ENCODE measurements at regions not wholly inside any gene's neighbourhood (a gene's known extent, or its start where the extent isn't known, plus 50 kb on each side); places are given as distances from the start of the nearest gene placed in this dataset.

DNA sequence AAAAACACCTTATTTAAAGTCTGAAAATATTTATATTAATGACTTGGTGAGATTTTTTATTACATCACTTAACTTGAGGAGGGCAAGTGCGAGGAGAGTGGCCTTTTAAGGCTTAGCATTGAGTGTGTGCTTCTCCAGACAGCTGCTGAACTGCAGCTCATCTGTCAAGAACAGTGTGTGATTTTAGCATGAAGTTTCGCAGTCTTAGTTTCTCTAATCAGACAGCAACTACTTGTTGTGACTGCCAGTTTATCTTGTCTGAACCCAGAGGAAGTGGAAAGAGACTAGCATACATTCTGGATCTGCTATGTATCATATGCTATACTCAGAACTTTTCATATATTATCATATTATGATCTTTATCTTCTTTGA is 291.7 kb upstream of the ROPN1 start:
- TF ChIP-seq, protein P1, sequence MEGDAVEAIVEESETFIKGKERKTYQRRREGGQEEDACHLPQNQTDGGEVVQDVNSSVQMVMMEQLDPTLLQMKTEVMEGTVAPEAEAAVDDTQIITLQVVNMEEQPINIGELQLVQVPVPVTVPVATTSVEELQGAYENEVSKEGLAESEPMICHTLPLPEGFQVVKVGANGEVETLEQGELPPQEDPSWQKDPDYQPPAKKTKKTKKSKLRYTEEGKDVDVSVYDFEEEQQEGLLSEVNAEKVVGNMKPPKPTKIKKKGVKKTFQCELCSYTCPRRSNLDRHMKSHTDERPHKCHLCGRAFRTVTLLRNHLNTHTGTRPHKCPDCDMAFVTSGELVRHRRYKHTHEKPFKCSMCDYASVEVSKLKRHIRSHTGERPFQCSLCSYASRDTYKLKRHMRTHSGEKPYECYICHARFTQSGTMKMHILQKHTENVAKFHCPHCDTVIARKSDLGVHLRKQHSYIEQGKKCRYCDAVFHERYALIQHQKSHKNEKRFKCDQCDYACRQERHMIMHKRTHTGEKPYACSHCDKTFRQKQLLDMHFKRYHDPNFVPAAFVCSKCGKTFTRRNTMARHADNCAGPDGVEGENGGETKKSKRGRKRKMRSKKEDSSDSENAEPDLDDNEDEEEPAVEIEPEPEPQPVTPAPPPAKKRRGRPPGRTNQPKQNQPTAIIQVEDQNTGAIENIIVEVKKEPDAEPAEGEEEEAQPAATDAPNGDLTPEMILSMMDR (IDR thresholded peaks at IDR 0.05): no peak
- TF ChIP-seq POLR2AphosphoS5 (IDR thresholded peaks at IDR 0.05; ENCODE audit: low read depth, low read length) (no peak), SIN3A (IDR thresholded peaks at IDR 0.05; ENCODE audit: borderline replicate concordance, insufficient read depth, low read depth, low read length) (no peak)
- TF ChIP-seq, protein P2, sequence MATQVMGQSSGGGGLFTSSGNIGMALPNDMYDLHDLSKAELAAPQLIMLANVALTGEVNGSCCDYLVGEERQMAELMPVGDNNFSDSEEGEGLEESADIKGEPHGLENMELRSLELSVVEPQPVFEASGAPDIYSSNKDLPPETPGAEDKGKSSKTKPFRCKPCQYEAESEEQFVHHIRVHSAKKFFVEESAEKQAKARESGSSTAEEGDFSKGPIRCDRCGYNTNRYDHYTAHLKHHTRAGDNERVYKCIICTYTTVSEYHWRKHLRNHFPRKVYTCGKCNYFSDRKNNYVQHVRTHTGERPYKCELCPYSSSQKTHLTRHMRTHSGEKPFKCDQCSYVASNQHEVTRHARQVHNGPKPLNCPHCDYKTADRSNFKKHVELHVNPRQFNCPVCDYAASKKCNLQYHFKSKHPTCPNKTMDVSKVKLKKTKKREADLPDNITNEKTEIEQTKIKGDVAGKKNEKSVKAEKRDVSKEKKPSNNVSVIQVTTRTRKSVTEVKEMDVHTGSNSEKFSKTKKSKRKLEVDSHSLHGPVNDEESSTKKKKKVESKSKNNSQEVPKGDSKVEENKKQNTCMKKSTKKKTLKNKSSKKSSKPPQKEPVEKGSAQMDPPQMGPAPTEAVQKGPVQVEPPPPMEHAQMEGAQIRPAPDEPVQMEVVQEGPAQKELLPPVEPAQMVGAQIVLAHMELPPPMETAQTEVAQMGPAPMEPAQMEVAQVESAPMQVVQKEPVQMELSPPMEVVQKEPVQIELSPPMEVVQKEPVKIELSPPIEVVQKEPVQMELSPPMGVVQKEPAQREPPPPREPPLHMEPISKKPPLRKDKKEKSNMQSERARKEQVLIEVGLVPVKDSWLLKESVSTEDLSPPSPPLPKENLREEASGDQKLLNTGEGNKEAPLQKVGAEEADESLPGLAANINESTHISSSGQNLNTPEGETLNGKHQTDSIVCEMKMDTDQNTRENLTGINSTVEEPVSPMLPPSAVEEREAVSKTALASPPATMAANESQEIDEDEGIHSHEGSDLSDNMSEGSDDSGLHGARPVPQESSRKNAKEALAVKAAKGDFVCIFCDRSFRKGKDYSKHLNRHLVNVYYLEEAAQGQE (IDR thresholded peaks at IDR 0.05; ENCODE audit: insufficient read depth in 1 of 2, low read depth in 2 of 2, low read length in 1 of 2): no peak
